ENCODE measurements at regions not wholly inside any gene's neighbourhood (a gene's known extent, or its start where the extent isn't known, plus 50 kb on each side); places are given as distances from the start of the nearest gene placed in this dataset.

- Histone ChIP-seq H3K36me3 (replicated peaks in 1 of 2; ENCODE audit: control insufficient read depth in 1 of 2, insufficient read depth in 2 of 2, low read length in 2 of 2) (no peaks in the 10 kb centered on the region), H3K9me3 (replicated peaks in 1 of 2; ENCODE audit: control insufficient read depth in 1 of 2, insufficient read depth in 1 of 2, low read length in 2 of 2) (peaks cover 0 to 8% of the 10 kb centered on the region in 2 donors), H3K27ac (ENCODE audit: low read depth in 1 of 2, low read length in 2 of 2) (no peak overlapping the region), H3K4me1 (ENCODE audit: control insufficient read depth in 1 of 2, insufficient read depth in 2 of 2, low read length in 2 of 2) (no peaks in the 10 kb centered on the region), H3K9ac (ENCODE audit: insufficient read depth, low read length, poor library complexity, severe bottlenecking) (no peak overlapping the region), H4K20me1 (ENCODE audit: insufficient read depth, low read length) (no peaks in the 10 kb centered on the region), H3K27me3 (ENCODE audit: control insufficient read depth in 2 of 2, insufficient read depth in 2 of 2, low read length in 2 of 2) (no peaks in the 10 kb centered on the region), H3K4me2 (replicated peaks; ENCODE audit: extremely low read depth, low read length, poor library complexity, severe bottlenecking) (no peak overlapping the region), H2AFZ (ENCODE audit: insufficient read depth, low read depth, low read length, poor library complexity, severe bottlenecking) (no peak overlapping the region), H3K4me3 (replicated peaks in 1 of 3; ENCODE audit: low read depth in 2 of 3, low read length in 3 of 3) (no peak overlapping the region), H3K79me2 (ENCODE audit: insufficient read depth, low read length) (no peaks in the 10 kb centered on the region)
- Mint-ChIP-seq H3K9me3 (peaks cover 0 to 7% (median 0%) of the 10 kb centered on the region in 7 donors), H3K27ac (no peak overlapping the region), H3K36me3 (no peaks in the 10 kb centered on the region), H3K27me3 (ENCODE audit: low read depth in 3 of 3) (peaks cover 0 to 2% (median 0%) of the 10 kb centered on the region in 3 donors), H3K4me1 (no peaks in the 10 kb centered on the region), H3K4me3 (no peak overlapping the region)
- no peak for DNase-seq
- no peak for TF ChIP-seq CTCF (IDR thresholded peaks at IDR 0.05)
- intact Hi-C loops (cut with micrococcal nuclease) = no loop called here
Measured at GRCh38 chr3:166114448-166114847, 277.2 kb upstream of the BCHE start.

GRCh38 chr3:166111562-166111961 lies 274.3 kb upstream of the BCHE start:
- Histone ChIP-seq H3K79me2 (ENCODE audit: insufficient read depth, low read length) (no peaks in the 10 kb centered on the region), H3K4me3 (replicated peaks in 1 of 3; ENCODE audit: low read depth in 2 of 3, low read length in 3 of 3) (no peak overlapping the region), H3K9me3 (replicated peaks in 1 of 2; ENCODE audit: control insufficient read depth in 1 of 2, insufficient read depth in 1 of 2, low read length in 2 of 2) (peaks cover 4 to 8% of the 10 kb centered on the region in 2 donors), H3K4me2 (replicated peaks; ENCODE audit: extremely low read depth, low read length, poor library complexity, severe bottlenecking) (no peak overlapping the region), H2AFZ (ENCODE audit: insufficient read depth, low read depth, low read length, poor library complexity, severe bottlenecking) (no peak overlapping the region), H3K9ac (ENCODE audit: insufficient read depth, low read length, poor library complexity, severe bottlenecking) (no peak overlapping the region), H3K27me3 (ENCODE audit: control insufficient read depth in 2 of 2, insufficient read depth in 2 of 2, low read length in 2 of 2) (no peaks in the 10 kb centered on the region), H3K4me1 (ENCODE audit: control insufficient read depth in 1 of 2, insufficient read depth in 2 of 2, low read length in 2 of 2) (no peaks in the 10 kb centered on the region), H3K36me3 (replicated peaks in 1 of 2; ENCODE audit: control insufficient read depth in 1 of 2, insufficient read depth in 2 of 2, low read length in 2 of 2) (no peaks in the 10 kb centered on the region), H4K20me1 (ENCODE audit: insufficient read depth, low read length) (no peaks in the 10 kb centered on the region), H3K27ac (ENCODE audit: low read depth in 1 of 2, low read length in 2 of 2) (no peak overlapping the region)
- no peak for DNase-seq
- H3K4me1 Mint-ChIP-seq = no peaks in the 10 kb centered on the region
- H3K9me3 Mint-ChIP-seq = peaks cover 0 to 7% (median 2%) of the 10 kb centered on the region in 7 donors
- no CpG with 5 or more reads among the region's 2 CpGs for WGBS (ENCODE audit: insufficient coverage)
- H3K36me3 Mint-ChIP-seq = no peaks in the 10 kb centered on the region
- H3K27me3 Mint-ChIP-seq (ENCODE audit: low read depth in 3 of 3) = peaks cover 0 to 2% (median 0%) of the 10 kb centered on the region in 3 donors
- no peak for TF ChIP-seq CTCF (IDR thresholded peaks at IDR 0.05)
- no peak overlapping the region for H3K4me3 Mint-ChIP-seq
- intact Hi-C loops (cut with micrococcal nuclease) = no loop called here
- H3K27ac Mint-ChIP-seq = no peak overlapping the region

Measured in CD14-positive monocyte (primary cell).